Stimulated activated CD4-positive, alpha-beta T cell treated with anti-CD3 and anti-CD28 coated beads, Interleukin-4, amount 100 ng/mL, for 24 hours (primary cell): ENCODE measurements at regions not wholly inside any gene's neighbourhood (a gene's known extent, or its start where the extent isn't known, plus 50 kb on each side); places are given as distances from the start of the nearest gene placed in this dataset.

Source experiments
- DNase-seq: peaks from one replicate; pipeline ENCODE4 v3.0.0-alpha.2; 2020

- no peak for DNase-seq
Observed at GRCh38 chr18:78525366-78526111, 454.1 kb upstream of the SALL3 start.

GRCh38 chr18:78526275-78526674 is 453.3 kb upstream of the SALL3 start:
- no peak for DNase-seq

GRCh38 chr18:78526923-78527711 is 452.5 kb upstream of the SALL3 start:
- DNase-seq, result no peak

- no peak for DNase-seq
Observed at GRCh38 chr18:78527984-78528383, 451.6 kb upstream of the SALL3 start.

- no peak for DNase-seq
Observed at GRCh38 chr18:78528411-78529258, 451.0 kb upstream of the SALL3 start.

GRCh38 chr18:78531637-78532036 is 448.0 kb upstream of the SALL3 start:
- no peak for DNase-seq

- DNase-seq, result no peak
Observed at GRCh38 chr18:78538669-78539440, 440.8 kb upstream of the SALL3 start.

- no peak for DNase-seq
Observed at GRCh38 chr18:78540636-78541529, 438.7 kb upstream of the SALL3 start.

- no peak for DNase-seq
Observed at GRCh38 chr18:78542204-78542603, 437.4 kb upstream of the SALL3 start.

- no peak for DNase-seq
Observed at GRCh38 chr18:78543201-78543725, 436.4 kb upstream of the SALL3 start.

- DNase-seq, result no peak
Observed at GRCh38 chr18:78546281-78546680, 433.3 kb upstream of the SALL3 start.

- no peak for DNase-seq
Observed at GRCh38 chr18:78547817-78548216, 431.8 kb upstream of the SALL3 start.

GRCh38 chr18:78548261-78549058 is 431.2 kb upstream of the SALL3 start:
- no peak for DNase-seq

GRCh38 chr18:78549971-78550370 is 429.6 kb upstream of the SALL3 start:
- no peak for DNase-seq

- DNase-seq, result no peak
Observed at GRCh38 chr18:78554944-78555608, 424.5 kb upstream of the SALL3 start.

- no peak for DNase-seq
Observed at GRCh38 chr18:78557371-78557770, 422.2 kb upstream of the SALL3 start.

- no peak for DNase-seq
Observed at GRCh38 chr18:78558101-78558810, 421.4 kb upstream of the SALL3 start.

GRCh38 chr18:78558948-78559347 is 420.7 kb upstream of the SALL3 start:
- no peak for DNase-seq

- DNase-seq, result no peak
Observed at GRCh38 chr18:78559584-78559983, 420.0 kb upstream of the SALL3 start.
